ENCODE measurements at regions not wholly inside any gene's neighbourhood (a gene's known extent, or its start where the extent isn't known, plus 50 kb on each side); places are given as distances from the start of the nearest gene placed in this dataset.

DNA sequence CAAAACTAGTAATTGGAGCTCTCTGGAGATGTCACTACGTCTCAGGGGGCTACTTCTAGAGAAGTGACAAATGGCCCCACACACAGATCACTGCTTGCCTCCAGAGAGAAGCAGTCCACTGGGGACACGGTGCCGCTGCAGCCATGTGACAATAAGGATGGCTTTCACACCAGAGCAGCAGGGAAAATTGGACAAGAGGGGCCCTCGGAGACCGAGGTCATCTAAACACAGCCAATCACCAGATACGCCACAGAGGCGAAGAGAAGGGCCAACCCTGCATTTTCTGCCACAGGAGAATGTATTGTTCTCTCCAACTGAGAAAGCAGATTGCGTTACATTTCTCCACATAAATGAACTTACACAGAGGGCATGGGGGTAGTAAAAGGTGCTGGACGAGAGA lies 51.2 kb upstream of the TIAM1 start:
- TF ChIP-seq POLR2A (IDR thresholded peaks at IDR 0.05): no peak
- TF ChIP-seq CTCF (IDR thresholded peaks at IDR 0.05): no peak
